ENCODE measurements at regions not wholly inside any gene's neighbourhood (a gene's known extent, or its start where the extent isn't known, plus 50 kb on each side); places are given as distances from the start of the nearest gene placed in this dataset.
"Not testable (repeated sequence)": the region's sequence is repeated elsewhere in the genome, so short reads cannot be mapped to it uniquely, and the experiment has no call there.

GRCh38 chr12:83805156-83805772 lies 1107.3 kb downstream of the SLC6A15 start:
- DNase-seq = no peak

GRCh38 chr12:83801972-83802371 lies 1110.6 kb downstream of the SLC6A15 start:
- no peak for DNase-seq

- no peak for DNase-seq
Observed at GRCh38 chr12:83800022-83800421, 1112.6 kb downstream of the SLC6A15 start.

- no peak for DNase-seq
Observed at GRCh38 chr12:83796531-83796930, 1109.8 kb downstream of the TMTC2 start.

GRCh38 chr12:83793616-83794015 lies 1106.9 kb downstream of the TMTC2 start:
- DNase-seq = no peak

GRCh38 chr12:83784298-83784890 lies 1097.7 kb downstream of the TMTC2 start:
- no peak for DNase-seq

- DNase-seq = no peak
Observed at GRCh38 chr12:83779526-83779925, 1092.8 kb downstream of the TMTC2 start.

GRCh38 chr12:83769151-83769550 lies 1082.4 kb downstream of the TMTC2 start:
- no peak for DNase-seq

- DNase-seq = no peak
Observed at GRCh38 chr12:83767723-83768122, 1081.0 kb downstream of the TMTC2 start.

- no peak for DNase-seq
Observed at GRCh38 chr12:83763425-83763824, 1076.7 kb downstream of the TMTC2 start.

- no peak for DNase-seq
Observed at GRCh38 chr12:83759906-83760305, 1073.2 kb downstream of the TMTC2 start.

- DNase-seq = no peak
Observed at GRCh38 chr12:83758888-83759631, 1072.4 kb downstream of the TMTC2 start.

GRCh38 chr12:83753904-83754303 lies 1067.2 kb downstream of the TMTC2 start:
- no peak for DNase-seq

GRCh38 chr12:83753205-83753604 lies 1066.5 kb downstream of the TMTC2 start:
- DNase-seq = no peak

- no peak for DNase-seq
Observed at GRCh38 chr12:83739607-83740006, 1052.9 kb downstream of the TMTC2 start.

GRCh38 chr12:83710851-83711250 lies 1024.1 kb downstream of the TMTC2 start:
- no peak for DNase-seq

GRCh38 chr12:83709899-83710298 lies 1023.2 kb downstream of the TMTC2 start:
- DNase-seq = no peak

- peak; percentile 38 for DNase-seq
Observed at GRCh38 chr12:83700838-83701237, 1014.1 kb downstream of the TMTC2 start.

GRCh38 chr12:83696311-83696710 lies 1009.6 kb downstream of the TMTC2 start:
- DNase-seq = not testable (repeated sequence)

GRCh38 chr12:83691730-83692129 lies 1005.0 kb downstream of the TMTC2 start:
- no peak for DNase-seq

- DNase-seq = no peak
Observed at GRCh38 chr12:83690465-83690864, 1003.8 kb downstream of the TMTC2 start.

- no peak for DNase-seq
Observed at GRCh38 chr12:83689333-83689732, 1002.6 kb downstream of the TMTC2 start.

GRCh38 chr12:83676781-83677295 lies 990.1 kb downstream of the TMTC2 start:
- DNase-seq = no peak

GRCh38 chr12:83666690-83667089 lies 980.0 kb downstream of the TMTC2 start:
- no peak for DNase-seq
